HEK293 (cell line): ENCODE measurements at regions not wholly inside any gene's neighbourhood (a gene's known extent, or its start where the extent isn't known, plus 50 kb on each side); places are given as distances from the start of the nearest gene placed in this dataset.

Experiments used
- CTCF ChIA-PET: fragments of 350-600 bp; formaldehyde crosslinking; extraction: SDS; loops from one replicate; lab custom pipeline; 2021; ENCODE audit warnings: antibody characterized with exemption; lab: Yijun Ruan, JAX
- POLR2A ChIA-PET: fragments of 300-600 bp; formaldehyde crosslinking; extraction: SDS; loops from one replicate; lab custom pipeline; 2020; ENCODE audit warnings: antibody characterized with exemption, inconsistent platforms; lab: Yijun Ruan, JAX
- H3K27ac ChIP-seq: fragments of 200-500 bp; sonication (Bioruptor generic); 2 replicates; pipeline ENCODE4 v1.5.1; 2014; ENCODE audit warnings: low read depth, low read length, control low read depth, inconsistent platforms; ENCODE audit errors: extremely low read depth
- H3K36me3 ChIP-seq, 2 experiments: fragments of 200-500 bp in 1 of 2; sonication (Bioruptor generic) in 1 of 2; 1 replicate in 1 of 2; 2 replicates in 1 of 2; pipeline ENCODE4 v1.5.1; 2014 to 2017; ENCODE audit warnings: inconsistent platforms in 2 of 2, low read length in 2 of 2; ENCODE audit not compliant: control insufficient read depth in 2 of 2, insufficient read depth in 1 of 2
- H3K4me1 ChIP-seq: fragments of 200-500 bp; sonication (Bioruptor generic); 2 replicates; pipeline ENCODE4 v1.5.1; 2014; ENCODE audit warnings: mild to moderate bottlenecking, low read length, inconsistent platforms; ENCODE audit not compliant: control insufficient read depth, insufficient read depth
- H3K4me3 ChIP-seq: 2 replicates; pipeline ENCODE4 v1.5.1; 2011; ENCODE audit warnings: low read depth, mild to moderate bottlenecking, control low read depth, low read length, moderate library complexity
- H3K9me3 ChIP-seq: fragments of 200-500 bp; sonication (Bioruptor generic); 2 replicates; pipeline ENCODE4 v1.5.1; 2014; ENCODE audit warnings: low read depth, low read length, inconsistent platforms; ENCODE audit not compliant: control insufficient read depth, insufficient read depth
- BCL6B ChIP-seq: fragments of 450-650 bp; formaldehyde crosslinking; IDR thresholded peaks from 2 replicates; pipeline ENCODE4 v1.5.1; 2017; ENCODE audit warnings: missing biosample characterization, missing genetic modification characterization
- HOXD13 ChIP-seq: sonication (generic); formaldehyde crosslinking; IDR thresholded peaks from 2 replicates; pipeline ENCODE4 v1.8.0; 2022; ENCODE audit warnings: missing genetic modification reagents, borderline replicate concordance
- KLF1 ChIP-seq: fragments of 450-650 bp; formaldehyde crosslinking; IDR thresholded peaks from 2 replicates; pipeline ENCODE4 v1.5.1; 2016; ENCODE audit warnings: missing biosample characterization, missing genetic modification characterization
- MEIS1 ChIP-seq: sonication (generic); formaldehyde crosslinking; IDR thresholded peaks from 2 replicates; pipeline ENCODE4 v1.8.1; 2022; ENCODE audit warnings: missing genetic modification reagents, mild to moderate bottlenecking, borderline replicate concordance
- OSR2 ChIP-seq: fragments of 450-650 bp; formaldehyde crosslinking; IDR thresholded peaks from 2 replicates; pipeline ENCODE4 v1.5.1; 2016; ENCODE audit warnings: missing biosample characterization, missing genetic modification characterization
- PRDM1 ChIP-seq: fragments of 450-650 bp; formaldehyde crosslinking; IDR thresholded peaks from 2 replicates; pipeline ENCODE4; 2016; ENCODE audit warnings: missing biosample characterization, missing genetic modification characterization
- WT1 ChIP-seq: fragments of 450-650 bp; formaldehyde crosslinking; IDR thresholded peaks from 2 replicates; pipeline ENCODE4 v1.5.1; 2016; ENCODE audit warnings: missing biosample characterization, missing genetic modification characterization
- ZBTB7A ChIP-seq: fragments of 450-650 bp; formaldehyde crosslinking; IDR thresholded peaks from 2 replicates; pipeline ENCODE4 v1.5.1; 2016; ENCODE audit warnings: low read depth, missing biosample characterization, missing genetic modification characterization
- ZEB2 ChIP-seq: fragments of 450-650 bp; formaldehyde crosslinking; IDR thresholded peaks from 2 replicates; pipeline ENCODE4 v1.5.1; 2016; ENCODE audit warnings: missing biosample characterization, missing genetic modification characterization
- ZIC2 ChIP-seq: fragments of 450-650 bp; formaldehyde crosslinking; IDR thresholded peaks from 2 replicates; pipeline ENCODE4 v1.5.1; 2016; ENCODE audit warnings: missing biosample characterization, missing genetic modification characterization
- ZNF114 ChIP-seq: fragments of 450-650 bp; formaldehyde crosslinking; IDR thresholded peaks from 2 replicates; pipeline ENCODE4 v1.5.0; 2017; ENCODE audit warnings: missing biosample characterization, missing genetic modification characterization
- ZNF121 ChIP-seq: fragments of 450-650 bp; formaldehyde crosslinking; IDR thresholded peaks from 2 replicates; pipeline ENCODE4 v1.5.1; 2016; ENCODE audit warnings: missing biosample characterization, missing genetic modification characterization
- ZNF133 ChIP-seq: fragments of 450-650 bp; formaldehyde crosslinking; IDR thresholded peaks from 2 replicates; pipeline ENCODE4 v1.5.1; 2016; ENCODE audit warnings: missing biosample characterization, missing genetic modification characterization
- ZNF214 ChIP-seq: fragments of 450-650 bp; formaldehyde crosslinking; IDR thresholded peaks from 2 replicates; pipeline ENCODE4 v1.5.1; 2017; ENCODE audit warnings: missing biosample characterization, mild to moderate bottlenecking, missing genetic modification characterization, borderline replicate concordance
- ZNF266 ChIP-seq: fragments of 450-650 bp; formaldehyde crosslinking; IDR thresholded peaks from 2 replicates; pipeline ENCODE4 v1.5.1; 2016; ENCODE audit warnings: missing biosample characterization, missing genetic modification characterization, low read depth
- ZNF362 ChIP-seq: fragments of 450-650 bp; formaldehyde crosslinking; IDR thresholded peaks from 2 replicates; pipeline ENCODE4 v1.5.1; 2016; ENCODE audit warnings: missing biosample characterization, missing genetic modification characterization
- ZNF501 ChIP-seq: fragments of 450-650 bp; formaldehyde crosslinking; IDR thresholded peaks from 2 replicates; pipeline ENCODE4 v1.5.1; 2016; ENCODE audit warnings: missing biosample characterization, missing genetic modification characterization
- ZNF558 ChIP-seq: fragments of 450-650 bp; formaldehyde crosslinking; IDR thresholded peaks from 2 replicates; pipeline ENCODE4 v1.5.1; 2016; ENCODE audit warnings: missing biosample characterization, missing genetic modification characterization
- ZNF677 ChIP-seq: fragments of 450-650 bp; IDR thresholded peaks from 2 replicates; pipeline ENCODE4 v1.5.0; 2018; ENCODE audit warnings: missing biosample characterization, mild to moderate bottlenecking, missing genetic modification characterization, moderate library complexity
- ZNF747 ChIP-seq: fragments of 450-650 bp; formaldehyde crosslinking; IDR thresholded peaks from 2 replicates; pipeline ENCODE4 v1.5.1; 2016; ENCODE audit warnings: missing biosample characterization, missing genetic modification characterization
- ZNF768 ChIP-seq: fragments of 450-650 bp; formaldehyde crosslinking; IDR thresholded peaks from 2 replicates; pipeline ENCODE4 v1.5.1; 2018; ENCODE audit warnings: missing biosample characterization, mild to moderate bottlenecking, missing genetic modification characterization
- ZNF777 ChIP-seq: fragments of 450-650 bp; formaldehyde crosslinking; IDR thresholded peaks from 2 replicates; pipeline ENCODE4 v1.5.1; 2017; ENCODE audit warnings: missing biosample characterization, missing genetic modification characterization, borderline replicate concordance
- ZSCAN16 ChIP-seq: fragments of 450-650 bp; formaldehyde crosslinking; IDR thresholded peaks from 2 replicates; pipeline ENCODE4 v1.5.1; 2016; ENCODE audit warnings: missing biosample characterization, missing genetic modification characterization
- ZSCAN23 ChIP-seq: fragments of 450-650 bp; formaldehyde crosslinking; IDR thresholded peaks from 2 replicates; pipeline ENCODE4 v1.5.1; 2016; ENCODE audit warnings: missing biosample characterization, missing genetic modification characterization
- TF ChIP-seq, protein P1 (sequence below): fragments of 450-650 bp; IDR thresholded peaks from 2 replicates; pipeline ENCODE4 v1.5.1; 2018; ENCODE audit warnings: missing biosample characterization, mild to moderate bottlenecking, missing genetic modification characterization
- TF ChIP-seq, protein P2 (sequence below): fragments of 450-650 bp; formaldehyde crosslinking; IDR thresholded peaks from 2 replicates; pipeline ENCODE4 v1.5.1; 2016; ENCODE audit warnings: missing biosample characterization, missing genetic modification characterization

DNA sequence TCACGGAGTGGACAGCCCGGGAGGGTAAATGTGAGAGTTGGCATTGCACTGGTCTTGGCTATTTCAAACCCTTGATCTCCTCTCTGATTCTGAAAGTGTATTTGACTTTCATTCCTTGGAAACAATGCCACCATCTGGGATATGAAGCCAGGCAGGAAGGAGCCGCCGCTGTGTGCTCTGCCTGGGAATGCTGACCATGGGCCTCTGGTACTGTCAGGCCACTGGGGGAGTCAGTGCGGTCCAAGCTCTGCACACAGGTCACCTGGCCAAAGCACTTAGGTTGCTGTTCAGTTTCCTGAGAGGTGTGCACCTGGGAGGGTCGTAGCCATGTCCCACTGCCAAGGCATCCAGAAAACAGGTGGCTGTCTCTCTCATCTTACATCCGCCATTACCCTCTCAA, 68.5 kb upstream of the SHH start:
- no peaks in the 10 kb centered on the region for H3K9me3 ChIP-seq
- no peak overlapping the region for H3K27ac ChIP-seq
- no peak overlapping the region for H3K4me3 ChIP-seq
- CTCF ChIA-PET: no interaction called here
- POLR2A ChIA-PET: no interaction called here
- TF ChIP-seq ZNF747 (tag by site-specific recombination) (no peak), ZNF768 (tag by site-specific recombination) (no peak), PRDM1 (tag by site-specific recombination) (no peak), ZNF266 (no peak), MEIS1 (CRISPR knock-in tag) (no peak), ZNF677 (no peak), WT1 (tag by site-specific recombination) (no peak)
- TF ChIP-seq, protein P1, sequence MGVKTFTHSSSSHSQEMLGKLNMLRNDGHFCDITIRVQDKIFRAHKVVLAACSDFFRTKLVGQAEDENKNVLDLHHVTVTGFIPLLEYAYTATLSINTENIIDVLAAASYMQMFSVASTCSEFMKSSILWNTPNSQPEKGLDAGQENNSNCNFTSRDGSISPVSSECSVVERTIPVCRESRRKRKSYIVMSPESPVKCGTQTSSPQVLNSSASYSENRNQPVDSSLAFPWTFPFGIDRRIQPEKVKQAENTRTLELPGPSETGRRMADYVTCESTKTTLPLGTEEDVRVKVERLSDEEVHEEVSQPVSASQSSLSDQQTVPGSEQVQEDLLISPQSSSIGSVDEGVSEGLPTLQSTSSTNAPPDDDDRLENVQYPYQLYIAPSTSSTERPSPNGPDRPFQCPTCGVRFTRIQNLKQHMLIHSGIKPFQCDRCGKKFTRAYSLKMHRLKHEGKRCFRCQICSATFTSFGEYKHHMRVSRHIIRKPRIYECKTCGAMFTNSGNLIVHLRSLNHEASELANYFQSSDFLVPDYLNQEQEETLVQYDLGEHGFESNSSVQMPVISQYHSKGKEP (tag by site-specific recombination): no peak
- TF ChIP-seq, all 188 proteins: peak for 0
- no peaks in the 10 kb centered on the region for H3K4me1 ChIP-seq
- H3K36me3 ChIP-seq: no peaks in the 10 kb centered on the region

GRCh38 chr7:155879592-155879991, 67.3 kb upstream of the SHH start:
- Histone ChIP-seq H3K27ac (no peak overlapping the region), H3K36me3 (no peaks in the 10 kb centered on the region), H3K4me1 (no peaks in the 10 kb centered on the region), H3K9me3 (no peaks in the 10 kb centered on the region), H3K4me3 (no peak overlapping the region)
- POLR2A ChIA-PET: no interaction called here
- TF ChIP-seq ZNF114: no peak
- TF ChIP-seq ZBTB7A (tag by site-specific recombination): no peak
- no peak for TF ChIP-seq ZSCAN23 (tag by site-specific recombination)
- no peak for TF ChIP-seq ZSCAN16
- no peak for TF ChIP-seq ZEB2 (tag by site-specific recombination)
- TF ChIP-seq KLF1 (tag by site-specific recombination): no peak
- no peak for TF ChIP-seq ZNF777
- no peak for TF ChIP-seq OSR2 (tag by site-specific recombination)
- TF ChIP-seq HOXD13 (CRISPR knock-in tag): no peak
- TF ChIP-seq, protein P2, sequence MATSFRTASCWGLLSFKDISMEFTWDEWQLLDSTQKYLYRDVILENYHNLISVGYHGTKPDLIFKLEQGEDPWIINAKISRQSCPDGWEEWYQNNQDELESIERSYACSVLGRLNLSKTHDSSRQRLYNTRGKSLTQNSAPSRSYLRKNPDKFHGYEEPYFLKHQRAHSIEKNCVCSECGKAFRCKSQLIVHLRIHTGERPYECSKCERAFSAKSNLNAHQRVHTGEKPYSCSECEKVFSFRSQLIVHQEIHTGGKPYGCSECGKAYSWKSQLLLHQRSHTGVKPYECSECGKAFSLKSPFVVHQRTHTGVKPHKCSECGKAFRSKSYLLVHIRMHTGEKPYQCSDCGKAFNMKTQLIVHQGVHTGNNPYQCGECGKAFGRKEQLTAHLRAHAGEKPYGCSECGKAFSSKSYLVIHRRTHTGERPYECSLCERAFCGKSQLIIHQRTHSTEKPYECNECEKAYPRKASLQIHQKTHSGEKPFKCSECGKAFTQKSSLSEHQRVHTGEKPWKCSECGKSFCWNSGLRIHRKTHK: no peak
- no peak for TF ChIP-seq ZNF558 (tag by site-specific recombination)
- no peak for TF ChIP-seq ZNF121 (tag by site-specific recombination)
- TF ChIP-seq ZNF214 (tag by site-specific recombination): no peak
- TF ChIP-seq ZIC2 (tag by site-specific recombination): no peak
- no peak for TF ChIP-seq BCL6B
- no peak for TF ChIP-seq ZNF362 (tag by site-specific recombination)
- no peak for TF ChIP-seq ZNF501 (tag by site-specific recombination)
- TF ChIP-seq ZNF133 (tag by site-specific recombination): no peak
- CTCF ChIA-PET: no interaction called here
